ENCODE measurements at regions not wholly inside any gene's neighbourhood (a gene's known extent, or its start where the extent isn't known, plus 50 kb on each side); places are given as distances from the start of the nearest gene placed in this dataset.
A peak's percentile ranks its signal among the peaks of the same experiment; 100 is the strongest.

DNA sequence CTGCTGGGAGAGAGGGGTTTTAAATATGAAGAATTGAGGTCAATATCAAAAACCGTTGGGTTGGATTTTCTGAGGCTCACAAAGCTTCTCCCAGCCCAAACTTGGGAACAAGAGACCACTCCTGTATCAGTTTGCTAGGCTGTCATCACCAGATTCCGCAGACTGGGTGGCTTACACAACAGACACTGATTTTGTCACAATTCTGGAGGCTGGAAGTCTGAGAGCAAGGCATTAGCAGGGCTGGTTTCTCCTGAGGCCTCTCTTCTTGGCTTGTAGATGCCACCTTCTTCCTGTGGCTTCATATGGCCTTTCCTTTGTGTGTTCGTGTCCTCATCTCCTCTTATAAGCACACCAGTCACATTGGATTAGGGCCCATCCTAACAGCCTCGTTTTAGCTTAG lies 122.9 kb upstream of the COPS8 start:
- in situ Hi-C loops (cut with HindIII; ENCODE audit: low sequenced_read_pairs): no loop called here
- no peak for DNase-seq (ENCODE audit: low spot score)

DNA sequence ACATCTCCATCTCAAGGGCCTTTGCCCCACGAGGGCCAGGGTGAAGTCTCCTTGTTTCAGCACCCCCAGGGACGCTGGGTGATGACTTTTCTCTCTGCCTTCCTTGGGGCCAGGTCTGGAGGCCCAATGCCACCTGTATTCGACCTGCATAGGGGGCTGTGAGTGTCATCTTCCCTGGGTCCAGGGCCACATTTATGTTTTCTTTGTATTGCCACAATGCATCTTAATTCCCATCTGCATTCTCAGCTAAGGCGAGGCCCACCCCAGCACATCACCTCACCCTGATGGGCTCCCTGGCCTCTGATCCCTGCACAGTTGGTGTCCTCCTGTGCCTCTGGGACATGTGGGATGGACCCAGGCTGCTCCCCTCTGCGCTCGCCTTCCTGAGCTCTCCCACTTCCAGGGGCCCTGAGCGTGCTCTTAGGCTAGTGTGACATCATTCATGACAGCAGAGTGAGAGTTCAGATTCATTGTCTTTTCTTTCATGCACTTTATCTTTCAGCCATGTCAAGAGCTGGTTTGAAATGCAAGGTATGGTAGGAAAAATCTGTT lies 122.0 kb upstream of the COPS8 start:
- DNase-seq (ENCODE audit: low spot score): no peak
- in situ Hi-C loops (cut with HindIII; ENCODE audit: low sequenced_read_pairs): no loop called here

DNA sequence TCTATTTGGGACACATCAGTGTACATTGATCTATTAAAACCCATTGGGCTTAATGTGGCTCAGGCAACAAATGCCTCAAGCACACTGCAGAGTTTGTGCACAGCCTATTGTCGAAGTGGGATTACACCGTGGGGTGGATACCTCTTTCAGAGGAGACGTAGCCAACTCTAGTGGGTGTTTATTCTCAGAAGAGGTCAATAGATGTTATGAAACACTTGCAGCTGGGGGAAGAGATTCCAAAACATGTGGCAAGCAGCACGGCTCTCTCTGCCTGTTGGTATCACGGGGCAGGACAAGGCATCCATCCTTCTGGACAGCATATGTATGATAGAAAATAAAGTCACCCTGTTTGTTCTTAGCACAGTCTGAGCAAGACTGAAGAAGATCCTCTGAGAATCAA lies 121.4 kb upstream of the COPS8 start:
- in situ Hi-C loops (cut with HindIII; ENCODE audit: low sequenced_read_pairs): no loop called here
- DNase-seq (ENCODE audit: low spot score): no peak

DNA sequence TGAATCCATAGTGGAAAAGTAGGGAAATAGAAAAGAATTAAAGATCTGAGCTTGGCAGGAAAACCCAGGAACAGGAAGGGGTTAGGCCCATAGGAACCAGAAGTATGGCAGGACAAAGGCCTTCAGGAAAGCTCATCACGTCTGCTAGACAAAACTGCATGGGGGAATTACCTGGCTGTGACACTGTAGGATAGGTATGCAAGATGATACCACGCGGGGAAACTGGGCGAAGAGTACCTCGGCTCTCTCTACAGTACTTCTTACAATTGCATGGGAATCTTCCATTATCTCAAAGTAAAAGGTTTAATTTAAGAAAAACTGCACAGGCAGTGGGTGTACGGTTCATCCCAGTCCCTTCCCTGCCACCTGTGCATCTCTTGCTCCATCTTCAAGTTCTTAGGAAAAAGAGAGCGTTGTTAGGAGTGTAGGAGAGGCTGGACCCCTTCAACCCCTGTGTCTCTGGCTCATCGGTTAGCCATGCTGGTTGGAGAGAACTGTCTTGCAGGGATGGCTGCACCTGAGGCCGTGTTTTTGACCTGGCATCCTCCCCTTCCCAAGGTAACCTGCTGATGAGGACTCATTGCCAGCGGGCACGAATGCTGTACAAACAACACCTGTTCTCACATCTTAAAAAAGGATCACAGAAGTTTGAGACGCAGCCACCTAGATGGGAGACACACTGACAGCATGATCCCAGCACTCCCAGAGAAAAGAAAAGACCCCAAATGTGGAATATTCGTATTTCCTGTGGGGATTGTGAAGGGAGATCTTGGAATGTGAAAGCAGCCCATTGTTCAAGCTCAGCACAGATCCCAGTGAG lies 120.5 kb upstream of the COPS8 start:
- peak; percentile 6 for DNase-seq (ENCODE audit: low spot score)
- in situ Hi-C loops (cut with HindIII; ENCODE audit: low sequenced_read_pairs): no loop called here

DNA sequence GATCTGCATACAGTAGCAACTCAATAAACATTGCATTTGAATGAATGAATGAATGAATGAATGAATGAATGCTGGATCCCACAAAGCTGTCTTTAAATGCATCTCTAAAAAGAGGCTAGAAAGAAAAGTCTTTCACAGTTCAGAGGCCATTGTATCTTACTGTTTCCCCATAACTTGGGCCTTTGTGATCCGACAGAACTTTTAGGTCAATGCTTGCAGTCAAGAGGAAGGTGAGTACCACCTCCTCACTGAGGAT lies 119.9 kb upstream of the COPS8 start:
- no peak for DNase-seq (ENCODE audit: low spot score)
- in situ Hi-C loops (cut with HindIII; ENCODE audit: low sequenced_read_pairs): no loop called here

DNA sequence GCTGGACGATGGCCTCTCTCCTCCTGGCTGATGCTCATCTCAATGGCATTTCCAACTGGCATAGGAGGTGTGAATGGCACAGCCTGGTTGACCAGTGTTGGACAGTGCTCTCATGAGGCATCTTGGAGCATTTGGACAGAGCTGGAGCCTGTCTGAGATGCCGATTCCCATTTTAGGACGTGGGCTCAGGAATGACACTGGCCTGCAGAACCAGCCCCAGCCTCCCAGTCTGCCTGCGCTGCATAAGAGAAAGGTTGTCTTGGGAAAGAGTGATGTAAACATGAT lies 118.2 kb upstream of the COPS8 start:
- in situ Hi-C loops (cut with HindIII; ENCODE audit: low sequenced_read_pairs): no loop called here
- no peak for DNase-seq (ENCODE audit: low spot score)

DNA sequence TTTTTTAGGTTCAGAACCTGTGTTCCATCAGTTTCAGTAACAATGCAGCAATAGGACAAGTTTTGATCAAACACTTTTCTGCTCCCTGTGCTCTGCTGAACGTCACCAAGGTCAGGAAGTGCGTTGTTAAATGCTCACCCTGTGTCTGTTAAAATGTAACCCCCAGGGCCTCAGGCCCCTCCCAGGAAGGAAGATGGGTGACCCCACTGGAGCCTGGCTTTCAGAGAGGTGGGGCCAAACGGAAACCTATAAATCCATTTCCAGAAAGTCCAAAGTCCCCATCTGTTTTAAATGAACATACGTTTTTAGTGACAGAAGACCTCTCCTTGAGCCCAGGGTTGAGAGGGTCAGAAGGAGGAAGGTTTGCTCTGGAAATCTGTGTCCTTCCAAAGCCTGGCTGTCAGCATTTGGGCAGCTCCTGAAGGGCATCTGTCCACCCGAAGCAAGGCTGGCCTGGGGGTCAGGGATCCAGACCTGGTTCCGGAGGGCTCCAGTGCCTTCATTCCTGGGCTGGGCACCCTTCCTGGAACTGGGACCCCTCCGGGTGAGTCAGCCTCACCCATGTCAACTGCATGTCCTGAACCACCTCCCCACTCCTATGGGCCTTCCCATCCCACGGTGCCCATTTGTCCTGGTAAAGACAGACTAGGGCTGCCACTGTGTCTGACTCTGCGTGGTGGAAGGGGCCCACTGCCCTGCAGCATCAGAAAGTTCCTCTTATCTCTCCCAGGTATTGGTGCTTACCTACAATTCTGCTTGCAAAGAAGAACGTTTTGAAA lies 117.4 kb upstream of the COPS8 start:
- in situ Hi-C loops (cut with HindIII; ENCODE audit: low sequenced_read_pairs): no loop called here
- no peak for DNase-seq (ENCODE audit: low spot score)

DNA sequence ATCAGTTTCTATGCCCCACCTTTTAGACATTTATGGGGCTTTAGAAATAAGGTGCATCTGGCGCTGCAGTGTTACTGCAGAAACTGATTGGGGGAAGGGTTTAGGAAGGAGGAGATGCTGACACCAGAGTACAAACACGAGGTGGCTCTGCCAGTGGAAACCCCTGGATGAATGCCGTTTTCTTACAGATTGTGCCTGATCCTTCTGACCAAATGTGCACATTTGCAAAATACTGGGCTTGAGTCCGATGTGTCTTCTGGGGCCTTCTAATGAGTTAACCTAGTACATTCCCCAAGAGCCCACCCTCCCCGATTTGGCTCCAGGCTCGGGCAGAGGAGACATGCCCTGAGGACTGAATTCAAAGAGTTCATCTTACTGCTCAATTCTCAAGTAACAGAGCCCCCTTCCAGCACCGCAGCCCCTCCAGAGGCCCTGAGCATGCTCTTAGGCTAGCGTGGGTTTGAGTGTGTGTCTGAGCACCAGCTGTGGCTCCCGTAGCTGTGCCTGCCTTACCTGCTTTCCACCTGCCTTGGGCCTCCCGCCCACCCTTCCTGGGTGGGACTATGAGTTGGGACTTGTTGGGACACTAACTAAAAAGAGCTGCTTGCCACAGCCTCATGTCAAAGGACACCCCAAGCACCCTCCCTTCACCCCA lies 116.7 kb upstream of the COPS8 start:
- in situ Hi-C loops (cut with HindIII; ENCODE audit: low sequenced_read_pairs): no loop called here

DNA sequence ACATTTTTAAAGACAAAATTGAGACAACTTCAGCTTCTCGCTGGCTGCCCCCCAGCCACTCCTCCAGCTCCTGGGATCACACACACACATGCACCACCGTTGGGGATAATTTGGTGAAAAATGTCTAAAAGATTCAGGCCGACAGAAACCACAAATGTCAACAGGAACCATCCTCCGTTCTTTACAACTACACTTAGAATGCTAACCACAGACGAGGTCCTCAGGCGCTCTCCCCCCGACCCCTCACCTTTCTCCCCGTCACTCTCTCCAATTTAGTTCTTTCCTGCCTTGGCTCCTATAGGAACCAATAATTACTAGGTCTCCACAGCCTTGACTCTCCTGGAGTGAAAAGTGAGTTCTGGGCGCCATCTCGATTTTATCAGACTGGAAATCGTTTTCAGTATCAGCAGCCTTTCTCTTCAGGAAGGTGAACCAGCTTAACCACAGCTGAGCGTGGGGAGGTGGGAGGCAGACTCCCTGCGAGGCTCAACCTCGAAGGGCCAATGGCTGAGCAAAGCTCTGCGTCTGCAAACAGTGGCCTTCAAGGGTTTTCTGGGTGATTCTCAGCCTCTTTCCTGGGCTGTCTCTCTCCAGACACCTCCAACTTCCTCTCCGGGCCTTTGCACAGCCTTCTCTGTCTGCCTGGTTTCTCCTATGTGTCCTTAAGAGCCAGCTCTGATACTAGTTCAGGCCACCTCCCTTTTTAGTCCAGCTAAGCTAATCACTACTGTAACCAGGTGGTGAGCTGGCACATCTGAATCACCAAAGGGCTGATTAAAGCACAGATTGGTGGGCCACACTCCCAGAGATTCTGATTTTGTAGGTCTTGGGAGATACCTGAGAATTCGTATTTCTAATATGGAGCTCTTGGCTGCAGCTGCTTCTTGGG lies 115.7 kb upstream of the COPS8 start:
- in situ Hi-C loops (cut with HindIII; ENCODE audit: low sequenced_read_pairs): no loop called here
- DNase-seq (ENCODE audit: low spot score): no peak

More for the DNA sequence above, 116.7 kb upstream of the COPS8 start:
- no peak for DNase-seq (ENCODE audit: low spot score)

DNA sequence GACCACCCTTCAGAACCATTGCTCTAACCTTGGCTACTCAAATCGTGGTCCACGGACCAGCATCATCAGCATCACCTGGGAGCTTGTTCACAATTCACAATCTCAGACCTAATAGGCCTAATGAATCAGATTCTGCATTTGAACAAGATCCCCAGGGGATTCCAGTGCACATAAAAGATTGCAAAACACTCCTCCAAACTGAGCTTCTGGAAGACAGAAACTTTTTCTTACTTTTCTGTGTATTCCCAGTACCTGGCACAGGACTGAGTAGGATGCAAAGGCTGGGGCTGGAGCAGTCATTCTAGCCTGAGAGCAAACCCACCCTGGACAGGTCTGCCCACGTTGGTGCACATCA lies 115.1 kb upstream of the COPS8 start:
- no peak for DNase-seq (ENCODE audit: low spot score)
- in situ Hi-C loops (cut with HindIII; ENCODE audit: low sequenced_read_pairs): no loop called here

DNA sequence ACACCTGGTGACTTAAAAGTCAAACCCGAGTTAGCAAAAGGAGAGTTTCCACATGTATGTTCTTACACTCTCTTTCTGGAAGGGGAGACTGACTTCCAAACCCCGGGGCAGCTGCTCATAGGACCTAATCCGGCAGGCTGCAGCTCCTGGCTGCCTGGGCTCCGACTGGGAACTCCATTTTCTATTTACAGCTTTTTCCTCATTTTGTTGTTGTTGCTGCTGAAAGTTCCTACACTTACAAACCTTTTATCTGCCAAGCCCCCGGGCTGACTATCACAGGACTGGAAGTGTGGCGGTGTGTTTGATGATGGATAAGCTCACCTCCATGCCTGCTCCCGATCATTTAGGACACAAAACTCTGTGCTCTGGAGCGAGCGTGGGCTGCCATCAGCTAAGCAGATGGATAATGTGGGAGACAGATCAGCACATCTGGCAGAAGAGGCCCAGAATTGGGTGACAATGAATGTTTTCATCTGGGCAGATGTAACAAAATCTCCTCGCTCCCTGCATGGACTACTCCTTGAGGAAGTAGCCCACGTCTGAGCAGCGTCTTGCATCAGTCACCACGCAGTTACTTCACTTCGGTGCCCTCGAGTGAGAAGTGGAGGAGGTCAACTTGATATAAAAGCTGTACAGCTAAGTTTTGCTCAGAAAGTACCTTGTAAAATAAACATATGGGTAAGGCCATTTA lies 114.4 kb upstream of the COPS8 start:
- no peak for DNase-seq (ENCODE audit: low spot score)
- in situ Hi-C loops (cut with HindIII; ENCODE audit: low sequenced_read_pairs): no loop called here

DNA sequence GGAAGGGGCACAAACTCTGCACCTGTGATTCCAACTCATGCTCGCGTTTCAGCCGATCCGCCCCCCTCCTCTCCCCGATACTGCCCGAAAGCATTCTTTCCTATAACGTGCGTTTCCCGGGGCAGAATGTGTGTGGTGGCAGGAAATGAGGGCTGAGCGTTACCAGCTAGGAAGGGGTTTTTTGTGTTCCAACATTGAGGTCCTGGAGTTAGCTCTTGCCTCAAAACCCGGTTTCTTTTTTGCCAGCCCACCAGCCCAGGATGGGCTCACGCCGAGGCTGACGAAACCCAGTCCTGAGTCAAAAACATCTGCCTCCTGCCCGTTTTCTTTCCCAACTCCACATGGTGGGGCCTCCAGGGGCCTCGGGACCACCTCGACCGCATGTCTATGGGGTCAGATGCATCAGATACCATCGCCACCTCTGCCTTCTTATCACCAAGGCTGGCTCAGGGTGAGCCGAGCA lies 113.7 kb upstream of the COPS8 start:
- DNase-seq (ENCODE audit: low spot score): no peak
- in situ Hi-C loops (cut with HindIII; ENCODE audit: low sequenced_read_pairs): no loop called here

DNA sequence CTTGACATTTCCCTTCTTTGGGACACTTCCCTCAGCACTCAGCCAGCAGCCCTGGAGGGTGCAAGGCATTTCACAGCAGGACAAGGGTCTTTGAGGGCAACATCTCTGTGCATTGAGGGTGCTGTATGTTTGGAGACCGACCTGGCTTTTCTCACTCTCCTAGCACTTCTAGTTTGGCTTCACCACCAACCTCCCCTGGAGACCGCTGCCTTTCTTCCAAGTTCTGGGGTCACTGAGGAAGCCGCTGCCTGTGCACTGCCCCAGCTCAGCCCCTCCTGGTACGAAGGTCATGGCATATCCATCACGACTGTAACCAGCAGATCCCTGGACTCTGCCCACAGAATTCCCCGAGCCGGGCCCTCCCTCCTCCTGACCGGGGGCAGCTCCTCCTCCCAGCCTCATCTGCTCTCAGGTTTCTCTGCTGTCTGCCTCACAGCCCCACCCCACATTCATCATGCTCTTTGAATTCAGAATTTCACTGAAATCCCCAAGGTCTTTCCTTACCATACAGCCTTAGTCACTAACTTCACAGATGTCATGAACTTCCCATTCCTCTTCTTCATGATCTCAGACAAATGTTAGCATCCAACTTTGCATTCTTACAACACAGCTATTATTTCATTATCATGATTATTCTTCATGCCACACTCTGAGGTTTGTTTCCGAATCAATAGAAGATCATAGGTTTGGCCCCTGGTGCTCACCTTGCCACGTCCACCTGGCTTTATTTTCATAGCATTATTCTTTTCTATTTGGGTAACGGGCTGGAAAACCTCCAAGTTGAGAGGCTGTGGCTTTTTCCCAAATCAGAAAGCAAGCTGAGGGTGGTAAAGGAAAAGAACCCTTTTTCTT lies 113.0 kb upstream of the COPS8 start:
- in situ Hi-C loops (cut with HindIII; ENCODE audit: low sequenced_read_pairs): no loop called here
- DNase-seq (ENCODE audit: low spot score): no peak

DNA sequence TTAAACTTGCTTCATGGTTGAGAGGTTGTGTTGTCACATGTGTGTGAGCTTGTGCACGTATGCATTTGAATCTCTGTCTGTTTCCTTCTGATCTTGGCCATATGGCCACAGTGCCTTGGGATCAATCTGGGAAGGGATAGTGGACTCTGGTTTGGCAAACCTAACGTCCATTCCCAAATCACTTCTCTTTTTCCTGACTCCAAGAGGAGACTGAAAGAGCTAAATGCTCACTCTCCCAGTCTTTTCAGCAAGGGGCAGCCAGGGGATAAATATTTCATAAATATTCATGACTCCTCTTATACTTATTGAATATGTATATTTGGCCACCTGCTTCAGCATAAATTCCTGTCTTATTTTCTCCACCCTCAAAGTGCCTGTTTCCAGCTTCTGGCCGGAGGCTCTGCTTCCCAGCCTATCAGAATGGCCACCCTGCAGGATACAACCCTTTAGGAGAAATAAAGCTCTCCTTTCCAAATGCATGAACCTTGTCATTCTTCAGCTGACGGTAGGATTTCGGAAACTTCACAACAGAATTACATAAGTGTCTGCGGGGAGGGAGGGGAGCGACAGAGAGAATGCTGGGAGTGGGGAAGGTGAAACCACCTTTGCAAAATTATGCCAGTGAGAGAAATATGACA lies 112.2 kb upstream of the COPS8 start:
- in situ Hi-C loops (cut with HindIII; ENCODE audit: low sequenced_read_pairs): no loop called here
- no peak for DNase-seq (ENCODE audit: low spot score)

DNA sequence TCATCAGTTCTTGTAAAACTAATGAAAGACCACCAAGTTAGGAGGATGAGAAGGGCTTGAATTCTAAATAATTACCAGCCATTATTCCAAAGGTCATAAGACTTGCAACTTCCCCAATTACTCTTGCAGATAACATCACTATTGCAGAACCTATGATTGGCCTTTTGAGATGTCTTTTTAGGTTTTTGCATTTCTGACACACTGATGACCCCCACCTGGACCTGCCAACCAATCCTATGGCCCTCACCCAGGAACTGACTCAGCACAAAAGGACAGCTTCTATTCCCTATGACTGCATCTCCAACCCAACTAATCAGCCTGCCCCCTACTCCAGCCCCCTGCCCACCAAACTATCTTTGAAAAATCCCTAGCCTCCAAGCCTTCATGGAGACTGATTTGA lies 111.5 kb upstream of the COPS8 start:
- in situ Hi-C loops (cut with HindIII; ENCODE audit: low sequenced_read_pairs): no loop called here
- no peak for DNase-seq (ENCODE audit: low spot score)

DNA sequence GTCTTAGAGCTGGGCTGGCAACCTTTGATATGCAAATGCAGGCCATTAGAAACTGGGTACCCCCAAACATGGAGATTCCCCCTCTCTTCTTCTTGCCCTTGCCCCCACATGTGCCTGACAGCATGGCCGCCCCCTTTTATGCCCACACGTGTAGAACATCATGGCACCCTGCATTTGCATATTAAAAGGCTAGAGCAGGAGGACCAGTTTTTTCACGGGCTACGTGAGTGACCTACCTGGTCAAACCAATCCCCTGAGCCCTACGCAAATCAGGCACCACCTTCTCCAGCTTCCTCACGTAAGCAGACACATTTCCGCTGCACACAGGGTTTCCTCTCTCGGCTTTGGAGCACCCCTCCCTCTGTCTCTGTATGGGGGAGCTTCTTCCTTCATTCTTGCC lies 110.9 kb upstream of the COPS8 start:
- no peak for DNase-seq (ENCODE audit: low spot score)
- in situ Hi-C loops (cut with HindIII; ENCODE audit: low sequenced_read_pairs): no loop called here

DNA sequence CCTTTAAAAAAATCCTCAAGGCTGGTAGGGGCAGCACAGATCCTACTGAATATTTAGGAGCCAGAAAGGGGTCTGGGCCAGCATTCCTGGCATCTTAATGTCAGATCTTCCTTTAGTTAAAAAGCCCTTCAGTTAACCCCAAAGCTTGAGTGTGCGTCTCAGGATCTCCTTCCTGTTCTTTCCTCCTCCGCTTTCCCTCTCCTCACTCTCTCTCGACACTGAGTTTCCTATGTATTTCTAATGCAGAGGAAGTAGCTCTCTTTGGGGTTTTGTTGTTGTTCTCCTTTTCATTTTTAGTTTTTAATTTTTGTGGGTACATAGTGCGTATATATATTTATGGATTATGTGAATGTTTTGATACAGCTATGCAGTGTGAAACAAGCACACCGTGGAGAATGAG lies 109.9 kb upstream of the COPS8 start:
- in situ Hi-C loops (cut with HindIII; ENCODE audit: low sequenced_read_pairs): no loop called here
- no peak for DNase-seq (ENCODE audit: low spot score)

Data from G401 (cell line).